ENCODE measurements at regions not wholly inside any gene's neighbourhood (a gene's known extent, or its start where the extent isn't known, plus 50 kb on each side); places are given as distances from the start of the nearest gene placed in this dataset.

- DNase-seq, result no peak
These were observed 173.0 kb downstream of the FOXL1 start for GRCh38 chr16:86751076-86752030.

GRCh38 chr16:86752582-86753175 lies 174.3 kb downstream of the FOXL1 start:
- no peak for DNase-seq

GRCh38 chr16:86753399-86753798 lies 175.1 kb downstream of the FOXL1 start:
- DNase-seq, result no peak

GRCh38 chr16:86755571-86756006 lies 177.2 kb downstream of the FOXL1 start:
- DNase-seq, result no peak

GRCh38 chr16:86756882-86757703 lies 178.7 kb downstream of the FOXL1 start:
- DNase-seq, result no peak

- no peak for DNase-seq
These were observed 179.3 kb downstream of the FOXL1 start for GRCh38 chr16:86757704-86758040.

- DNase-seq, result no peak
These were observed 180.6 kb downstream of the FOXL1 start for GRCh38 chr16:86758932-86759331.

- no peak for DNase-seq
These were observed 183.0 kb downstream of the FOXL1 start for GRCh38 chr16:86761111-86762031.

GRCh38 chr16:86762095-86762494 lies 183.7 kb downstream of the FOXL1 start:
- no peak for DNase-seq

- no peak for DNase-seq
These were observed 185.5 kb downstream of the FOXL1 start for GRCh38 chr16:86763819-86764218.

- no peak for DNase-seq
These were observed 186.2 kb downstream of the FOXL1 start for GRCh38 chr16:86764551-86764950.

- no peak for DNase-seq
These were observed 187.2 kb downstream of the FOXL1 start for GRCh38 chr16:86765389-86766026.

GRCh38 chr16:86766700-86767099 lies 188.4 kb downstream of the FOXL1 start:
- no peak for DNase-seq

GRCh38 chr16:86768228-86768791 lies 190.0 kb downstream of the FOXL1 start:
- DNase-seq, result no peak

GRCh38 chr16:86768999-86769398 lies 190.7 kb downstream of the FOXL1 start:
- no peak for DNase-seq

GRCh38 chr16:86771506-86772460 lies 193.4 kb downstream of the FOXL1 start:
- no peak for DNase-seq

- no peak for DNase-seq
These were observed 194.5 kb downstream of the FOXL1 start for GRCh38 chr16:86772671-86773353.

- no peak for DNase-seq
These were observed 195.0 kb downstream of the FOXL1 start for GRCh38 chr16:86773354-86773715.

GRCh38 chr16:86774931-86775330 lies 196.6 kb downstream of the FOXL1 start:
- DNase-seq, result no peak

GRCh38 chr16:86775511-86775921 lies 197.2 kb downstream of the FOXL1 start:
- no peak for DNase-seq
